SK-N-SH (cell line): ENCODE measurements at regions not wholly inside any gene's neighbourhood (a gene's known extent, or its start where the extent isn't known, plus 50 kb on each side); places are given as distances from the start of the nearest gene placed in this dataset.

ENCODE experiments used
- CTCF ChIA-PET: fragments of 300-600, 350-600 bp; formaldehyde crosslinking; extraction: SDS; loops from one replicate; lab custom pipeline; 2021; lab: Yijun Ruan, JAX
- POLR2A ChIA-PET: fragments of 350-600 bp; sonication (Branson Sonifier 250); formaldehyde crosslinking; extraction: SDS; loops from one replicate; lab custom pipeline; 2020; ENCODE audit warnings: antibody characterized with exemption, inconsistent platforms; lab: Yijun Ruan, JAX
- DNase-seq: peaks from one replicate; pipeline ENCODE4 v3.0.0; 2012
- H2AFZ ChIP-seq: fragments of 200-600 bp; sonication (generic); 2 replicates; pipeline ENCODE4 v1.8.1; 2016; ENCODE audit warnings: antibody characterized with exemption, mild to moderate bottlenecking, low read depth
- H3F3A ChIP-seq: fragments of 200-600 bp; sonication (generic); replicated peaks from 2 replicates; pipeline ENCODE3; 2016; ENCODE audit warnings: antibody characterized with exemption, mild to moderate bottlenecking; ENCODE audit not compliant: insufficient read depth
- H3K27ac ChIP-seq, 2 experiments: fragments of 200-500 bp in 1 of 2; fragments of 200-600 bp in 1 of 2; sonication (Bioruptor generic) in 1 of 2; sonication (generic), shearing (Covaris generic) in 1 of 2; 2 replicates each; pipeline versions ENCODE4 v1.5.1 to v1.6.1; 2014 to 2016; ENCODE audit warnings: low read depth in 2 of 2, inconsistent platforms in 1 of 2, low read length in 1 of 2, mild to moderate bottlenecking in 1 of 2, mixed read lengths in 1 of 2
- H3K27me3 ChIP-seq: fragments of 200-600 bp; sonication (generic), shearing (Covaris generic); 2 replicates; pipeline ENCODE4 v1.6.1; 2016; ENCODE audit warnings: mixed run types; ENCODE audit not compliant: insufficient read depth
- H3K36me3 ChIP-seq, 2 experiments: fragments of 200-500 bp in 1 of 2; fragments of 200-600 bp in 1 of 2; sonication (Bioruptor generic) in 1 of 2; sonication (generic) in 1 of 2; replicated peaks in 1 of 2; 2 replicates each; pipeline versions ENCODE3 to v1.5.1; 2014 to 2016; ENCODE audit warnings: low read length in 1 of 2, mild to moderate bottlenecking in 1 of 2; ENCODE audit not compliant: insufficient read depth in 2 of 2, control insufficient read depth in 1 of 2
- H3K4me1 ChIP-seq, 2 experiments: fragments of 200-500 bp in 1 of 2; fragments of 200-600 bp in 1 of 2; sonication (Bioruptor generic) in 1 of 2; sonication (generic), shearing (Covaris generic) in 1 of 2; 2 replicates each; pipeline versions ENCODE4 v1.5.1 to v1.6.1; 2014 to 2016; ENCODE audit warnings: low read depth in 1 of 2, low read length in 1 of 2, mixed run types in 1 of 2; ENCODE audit not compliant: insufficient read depth in 2 of 2, control insufficient read depth in 1 of 2
- H3K4me2 ChIP-seq: fragments of 200-600 bp; sonication (generic), shearing (Covaris generic); 2 replicates; pipeline ENCODE4 v1.6.1; 2017; ENCODE audit warnings: mixed run types
- H3K4me3 ChIP-seq, 2 experiments: fragments of 200-500 bp in 1 of 2; fragments of 200-600 bp in 1 of 2; sonication (Bioruptor generic) in 1 of 2; sonication (generic), shearing (Covaris generic) in 1 of 2; 2 replicates each; pipeline versions ENCODE4 v1.5.1 to v1.8.1; 2014 to 2016; ENCODE audit warnings: low read depth in 2 of 2, inconsistent platforms in 1 of 2, low read length in 1 of 2, mild to moderate bottlenecking in 1 of 2, mixed read lengths in 1 of 2, moderate library complexity in 1 of 2
- H3K79me2 ChIP-seq: fragments of 200-600 bp; sonication (generic); 2 replicates; pipeline ENCODE4 v1.8.1; 2017; ENCODE audit warnings: mild to moderate bottlenecking; ENCODE audit not compliant: insufficient read depth
- H3K9ac ChIP-seq: fragments of 200-600 bp; sonication (generic); 2 replicates; pipeline ENCODE4 v1.6.1; 2017; ENCODE audit warnings: mixed run types
- H3K9me2 ChIP-seq: fragments of 200-600 bp; sonication (generic); 2 replicates; pipeline ENCODE4 v1.6.1; 2017; ENCODE audit warnings: mixed run types
- H3K9me3 ChIP-seq: fragments of 200-600 bp; sonication (generic); 2 replicates; pipeline ENCODE4 v1.6.1; 2017; ENCODE audit warnings: mixed run types, mild to moderate bottlenecking, moderate library complexity
- H4K20me1 ChIP-seq: fragments of 200-600 bp; sonication (generic); 2 replicates; pipeline ENCODE4 v1.6.1; 2017; ENCODE audit warnings: mild to moderate bottlenecking, mixed run types; ENCODE audit not compliant: insufficient read depth
- CTCF ChIP-seq: fragments of 200-600 bp; sonication (generic); IDR thresholded peaks from 2 replicates; pipeline ENCODE4 v1.6.1; 2017; ENCODE audit warnings: antibody characterized with exemption, mild to moderate bottlenecking, moderate library complexity
- ELF1 ChIP-seq: IDR thresholded peaks from 2 replicates; pipeline ENCODE4 v1.4.0; 2012
- FOSL2 ChIP-seq: IDR thresholded peaks from 2 replicates; pipeline ENCODE4 v1.4.0; 2012; ENCODE audit warnings: low read depth, mild to moderate bottlenecking, moderate library complexity, borderline replicate concordance
- IRF3 ChIP-seq: fragments of 150-350 bp; IDR thresholded peaks from 2 replicates; pipeline ENCODE4 v1.6.1; 2016; ENCODE audit warnings: mild to moderate bottlenecking, low read depth, low read length
- MEF2A ChIP-seq: IDR thresholded peaks from 2 replicates; pipeline ENCODE4 v1.4.0; 2012; ENCODE audit warnings: low read depth, borderline replicate concordance
- NFIC ChIP-seq: IDR thresholded peaks from 2 replicates; pipeline ENCODE4 v1.4.0; 2012; ENCODE audit warnings: borderline replicate concordance
- POLR2AphosphoS5 ChIP-seq: IDR thresholded peaks from 2 replicates; pipeline ENCODE4 v1.6.1; 2012; ENCODE audit warnings: low read depth, low read length
- RFX5 ChIP-seq: IDR thresholded peaks from 2 replicates; pipeline ENCODE4 v1.6.1; 2012; ENCODE audit warnings: mild to moderate bottlenecking, improper control_type of control experiment, low read length
- SIN3A ChIP-seq: IDR thresholded peaks from 2 replicates; pipeline ENCODE4 v1.6.1; 2012; ENCODE audit warnings: low read depth, mild to moderate bottlenecking, low read length, moderate library complexity, borderline replicate concordance
- TAF1 ChIP-seq: IDR thresholded peaks from 2 replicates; pipeline ENCODE4 v1.6.1; 2012; ENCODE audit warnings: low read depth, mild to moderate bottlenecking, low read length, moderate library complexity, borderline replicate concordance
- TCF12 ChIP-seq: IDR thresholded peaks from 2 replicates; pipeline ENCODE4 v1.4.0; 2012
- USF1 ChIP-seq: IDR thresholded peaks from 2 replicates; pipeline ENCODE4 v1.4.0; 2012; ENCODE audit warnings: low read depth, borderline replicate concordance
- USF2 ChIP-seq: fragments of 150-350 bp; IDR thresholded peaks from 2 replicates; pipeline ENCODE4 v1.6.1; 2017; ENCODE audit warnings: antibody characterized with exemption, low read length, low read depth, borderline replicate concordance
- YY1 ChIP-seq: IDR thresholded peaks from 2 replicates; pipeline ENCODE4 v1.4.0; 2012; ENCODE audit warnings: low read depth, mild to moderate bottlenecking
- ZBTB33 ChIP-seq: IDR thresholded peaks from 2 replicates; pipeline ENCODE4 v1.4.0; 2012; ENCODE audit warnings: low read depth, borderline replicate concordance
- WGBS: methylation state at CpG from one replicate; pipeline ENCODE4 v1.1.6; 2017; ENCODE audit warnings: low lambda C conversion rate; 5-methylcytosine and 5-hydroxymethylcytosine counted together

GRCh38 chr3:187504435-187504834 lies 136.2 kb downstream of the RTP4 start:
- CTCF ChIA-PET = no interaction called here

GRCh38 chr3:187498211-187498724 lies 130.1 kb downstream of the RTP4 start:
- DNase-seq = no peak
- TF ChIP-seq ELF1 (no peak), MEF2A (no peak), SIN3A (no peak), ZBTB33 (no peak), TCF12 (no peak), FOSL2 (no peak), TAF1 (no peak), USF1 (no peak), USF2 (no peak), RFX5 (no peak)

More at GRCh38 chr3:187504435-187504834, 136.2 kb downstream of the RTP4 start:
- Histone ChIP-seq H3K4me3 (no peak overlapping the region), H3K9me3 (no peaks in the 10 kb centered on the region), H3K4me1 (no peaks in the 10 kb centered on the region), H3K4me2 (no peak overlapping the region), H3K27ac (no peak overlapping the region), H3F3A (no peaks in the 10 kb centered on the region), H4K20me1 (no peaks in the 10 kb centered on the region), H3K27me3 (no peaks in the 10 kb centered on the region), H2AFZ (no peak overlapping the region), H3K9me2 (no peaks in the 10 kb centered on the region), H3K79me2 (no peaks in the 10 kb centered on the region), H3K36me3 (no peaks in the 10 kb centered on the region), H3K9ac (no peak overlapping the region)
- TF ChIP-seq CTCF (no peak), TAF1 (no peak), NFIC (no peak), POLR2AphosphoS5 (no peak), ELF1 (no peak), RFX5 (no peak), MEF2A (no peak), YY1 (no peak), IRF3 (no peak)
- 1% methylated on average over 3 of the region's 3 CpGs for WGBS
- POLR2A ChIA-PET = no interaction called here
- no peak for DNase-seq

More at GRCh38 chr3:187498211-187498724, 130.1 kb downstream of the RTP4 start:
- H2AFZ ChIP-seq = no peak overlapping the region
- no peak overlapping the region for H3K9ac ChIP-seq
- no peaks in the 10 kb centered on the region for H3K36me3 ChIP-seq
- no peaks in the 10 kb centered on the region for H3K27me3 ChIP-seq
- H3K9me3 ChIP-seq = 0 out of 2 replicates have a peak, but pooled peaks cover under 1% of the 10 kb centered on the region
- H3K4me1 ChIP-seq = no peaks in the 10 kb centered on the region
- no peak overlapping the region for H3K27ac ChIP-seq
- H3K4me2 ChIP-seq = no peak overlapping the region
- H3K79me2 ChIP-seq = no peaks in the 10 kb centered on the region
- 19% methylated on average over 3 of the region's 3 CpGs for WGBS
- CTCF ChIA-PET = interaction anchor here (1.1 kb wide), 1 partner anchor 180 kb away, joined by 3 read pairs; no protein-coding TSS in a partner anchor
- POLR2A ChIA-PET = no interaction called here
- H4K20me1 ChIP-seq = no peaks in the 10 kb centered on the region
- no peaks in the 10 kb centered on the region for H3K9me2 ChIP-seq
- no peaks in the 10 kb centered on the region for H3F3A ChIP-seq
- H3K4me3 ChIP-seq = no peak overlapping the region
